Fibroblast of peridontal ligament (primary cell): ENCODE measurements at regions not wholly inside any gene's neighbourhood (a gene's known extent, or its start where the extent isn't known, plus 50 kb on each side); places are given as distances from the start of the nearest gene placed in this dataset.
"Not testable (repeated sequence)": the region's sequence is repeated elsewhere in the genome, so short reads cannot be mapped to it uniquely, and the experiment has no call there.

Source experiments
- DNase-seq: peaks from one replicate; pipeline ENCODE4 v3.0.0-alpha.2; 2010; ENCODE audit errors: extremely low read depth

DNA sequence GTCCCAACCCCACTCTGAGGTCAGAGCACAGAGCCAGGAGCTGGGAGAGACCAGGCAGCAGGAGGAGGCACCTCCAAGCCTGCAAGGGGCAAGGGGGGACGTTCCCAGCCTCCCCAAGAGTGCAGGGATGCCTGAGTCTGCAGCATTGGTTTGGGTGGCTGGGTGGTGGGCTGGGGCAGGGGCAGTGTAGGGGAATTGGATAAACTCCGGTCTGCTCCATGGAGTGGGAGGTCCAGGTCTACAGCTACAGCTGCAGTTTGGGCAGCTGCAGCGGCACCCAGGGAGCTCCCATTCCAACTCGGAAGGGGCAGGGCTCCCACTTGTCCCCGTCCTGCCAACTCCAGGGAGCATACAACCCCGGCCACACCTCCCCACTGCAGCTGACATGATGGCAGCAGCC, 617.5 kb upstream of the SEMA6D start:
- DNase-seq, result not testable (repeated sequence)

DNA sequence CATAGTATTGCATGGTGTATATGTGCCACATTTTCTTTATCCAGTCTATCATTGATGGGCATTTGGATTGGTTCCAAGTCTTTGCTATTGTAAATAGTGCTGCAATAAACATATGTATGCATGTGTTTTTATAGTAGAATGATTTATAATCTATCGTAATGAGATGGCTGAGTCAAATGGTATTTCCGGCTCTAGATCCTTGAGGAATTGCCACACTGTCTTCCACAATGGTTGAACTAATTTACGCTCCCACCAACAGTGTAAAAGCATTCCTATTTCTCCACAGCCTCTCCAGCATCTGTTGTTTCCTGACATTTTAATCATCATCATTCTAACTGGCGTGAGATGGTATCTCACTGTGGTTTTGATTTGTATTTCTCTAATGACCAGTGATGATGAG, 608.5 kb upstream of the SEMA6D start:
- DNase-seq, result not testable (repeated sequence)

DNA sequence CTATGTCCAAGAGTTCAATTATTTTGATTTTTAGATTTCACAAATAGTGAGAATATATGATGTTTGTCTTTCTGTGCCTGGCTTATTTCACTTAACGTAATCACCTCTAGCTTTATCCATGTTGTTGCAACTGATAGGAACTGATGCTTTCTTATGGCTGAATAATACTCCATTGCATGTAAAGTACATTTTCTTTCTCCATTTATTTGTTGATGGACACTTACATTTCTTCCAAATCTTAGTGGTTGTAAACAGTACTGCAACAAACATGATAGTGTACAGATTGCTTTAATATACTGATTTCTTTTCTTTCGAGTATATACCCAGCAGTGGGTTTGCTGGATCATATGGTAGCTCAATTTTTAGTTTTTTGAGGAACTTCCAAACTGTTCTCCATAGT, 600.6 kb upstream of the SEMA6D start:
- no peak for DNase-seq

- DNase-seq, result no peak
These were observed 598.0 kb upstream of the SEMA6D start for GRCh38 chr15:47119349-47119748.

GRCh38 chr15:47124430-47125102, 592.7 kb upstream of the SEMA6D start:
- no peak for DNase-seq

GRCh38 chr15:47129033-47129432, 588.3 kb upstream of the SEMA6D start:
- no peak for DNase-seq

DNA sequence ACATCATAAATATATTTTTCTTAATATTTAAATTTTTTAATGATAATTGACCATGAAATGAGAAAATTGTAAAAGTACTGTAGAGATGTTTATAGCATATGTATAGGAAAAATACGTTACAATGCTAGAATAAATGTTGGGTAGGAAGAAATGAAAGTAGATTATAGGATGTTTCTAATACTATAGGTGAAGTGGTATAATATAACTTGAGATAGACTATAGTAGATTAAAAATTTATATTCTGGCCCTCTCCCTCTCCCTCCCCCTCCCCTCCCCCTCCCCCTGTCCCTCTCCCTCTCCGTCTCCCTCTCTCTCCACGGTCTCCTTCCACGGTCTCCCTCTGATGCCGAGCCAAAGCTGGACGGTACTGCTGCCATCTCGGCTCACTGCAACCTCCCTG, 585.9 kb upstream of the SEMA6D start:
- DNase-seq, result not testable (repeated sequence)

DNA sequence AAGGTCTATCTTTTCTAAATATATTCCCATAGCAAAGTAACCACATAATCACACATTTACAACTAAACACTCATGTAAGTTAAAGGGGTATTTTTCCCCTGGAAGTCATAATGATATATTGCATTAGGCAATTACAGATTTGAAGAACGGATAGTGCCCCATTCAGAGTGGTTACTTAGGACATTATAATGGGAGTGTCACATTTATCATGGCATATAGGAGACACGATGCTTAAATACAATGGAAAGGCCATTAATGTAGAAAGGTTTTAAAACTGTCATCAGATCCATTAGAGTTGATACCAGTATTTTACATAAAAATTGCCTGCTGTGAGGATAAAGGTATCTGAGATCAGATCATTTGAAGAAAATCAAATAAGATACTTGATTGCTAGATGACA, 582.0 kb upstream of the SEMA6D start:
- DNase-seq, result no peak

DNA sequence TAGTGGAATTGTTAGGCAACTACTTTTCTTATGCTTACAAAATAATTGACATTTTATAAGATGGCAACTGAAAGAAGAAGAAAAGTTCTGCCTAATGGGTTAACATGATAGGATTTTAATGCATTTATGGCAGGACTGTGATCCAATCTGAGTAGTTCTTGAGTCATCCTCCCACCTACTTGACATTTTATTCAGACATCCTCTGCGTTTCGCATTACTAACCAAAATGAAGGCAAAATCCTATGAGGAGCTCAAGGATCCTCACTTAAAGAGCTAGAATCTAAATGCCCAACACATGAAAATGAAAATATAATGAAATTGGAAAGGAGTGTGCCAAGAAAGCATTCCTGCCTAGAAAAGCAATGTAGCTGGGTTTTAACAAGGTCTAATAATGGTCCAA, 581.1 kb upstream of the SEMA6D start:
- no peak for DNase-seq

- peak; percentile 5 for DNase-seq
These were observed 577.3 kb upstream of the SEMA6D start for GRCh38 chr15:47139965-47140364.

DNA sequence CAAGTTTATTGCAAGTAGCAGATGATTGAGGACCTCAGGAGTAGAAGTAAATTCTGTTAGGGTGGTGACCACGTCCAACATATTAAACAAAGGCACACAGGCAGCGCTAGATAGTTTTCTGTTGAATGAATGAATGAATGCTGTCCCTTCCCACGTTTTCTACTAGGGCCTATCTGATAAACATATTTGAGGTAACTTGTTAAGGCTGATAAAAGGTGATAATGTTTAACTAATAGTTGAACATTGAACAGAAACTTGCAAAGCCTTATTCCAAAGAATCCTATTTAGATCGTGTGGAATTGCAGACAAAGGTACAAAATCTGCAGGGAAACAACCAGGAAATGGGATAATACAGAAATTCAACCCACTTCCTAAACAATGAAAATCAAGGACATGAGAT, 559.5 kb upstream of the SEMA6D start:
- no peak for DNase-seq

DNA sequence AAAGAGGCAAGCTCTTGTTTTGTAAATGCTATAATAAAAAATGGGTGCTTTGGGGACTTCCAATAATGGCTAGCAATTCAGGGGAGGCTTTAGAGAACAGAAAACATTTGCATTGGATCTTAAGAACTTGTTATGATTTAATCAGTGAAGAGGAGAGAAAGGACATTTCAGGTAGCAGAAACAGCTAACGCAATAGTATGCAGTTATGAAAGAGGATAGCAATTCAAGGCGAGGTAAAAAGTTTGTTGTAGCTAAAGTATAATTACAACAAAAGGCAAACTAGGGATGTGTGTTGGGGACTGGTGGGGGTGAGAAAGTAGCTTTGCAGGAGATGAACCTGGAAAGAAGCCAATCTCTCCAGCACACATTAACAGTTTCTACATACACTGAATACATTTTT, 558.7 kb upstream of the SEMA6D start:
- DNase-seq, result no peak

DNA sequence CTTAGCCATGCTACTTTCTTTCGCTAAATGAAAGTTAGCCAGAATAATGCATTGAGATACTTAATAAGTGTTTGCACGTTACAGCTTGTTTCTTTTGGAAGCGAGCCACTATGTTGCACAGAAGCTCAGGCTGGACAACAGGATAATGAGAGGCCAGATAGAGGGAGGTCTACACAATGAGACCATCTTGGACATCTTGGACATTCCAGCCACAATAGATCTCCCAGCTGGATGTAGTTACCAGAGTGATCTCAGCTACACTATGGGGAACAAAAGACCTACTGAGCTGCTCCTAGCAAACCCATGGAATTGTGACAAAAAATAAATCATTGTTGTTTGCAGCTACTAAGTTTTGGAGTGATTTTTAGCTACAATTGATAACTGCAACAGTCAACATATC, 540.1 kb upstream of the SEMA6D start:
- no peak for DNase-seq

GRCh38 chr15:47179988-47180387, 537.3 kb upstream of the SEMA6D start:
- DNase-seq, result no peak

GRCh38 chr15:47182818-47183217, 534.5 kb upstream of the SEMA6D start:
- DNase-seq, result no peak

- DNase-seq, result peak; percentile 12
These were observed 533.0 kb upstream of the SEMA6D start for GRCh38 chr15:47184003-47184907.

DNA sequence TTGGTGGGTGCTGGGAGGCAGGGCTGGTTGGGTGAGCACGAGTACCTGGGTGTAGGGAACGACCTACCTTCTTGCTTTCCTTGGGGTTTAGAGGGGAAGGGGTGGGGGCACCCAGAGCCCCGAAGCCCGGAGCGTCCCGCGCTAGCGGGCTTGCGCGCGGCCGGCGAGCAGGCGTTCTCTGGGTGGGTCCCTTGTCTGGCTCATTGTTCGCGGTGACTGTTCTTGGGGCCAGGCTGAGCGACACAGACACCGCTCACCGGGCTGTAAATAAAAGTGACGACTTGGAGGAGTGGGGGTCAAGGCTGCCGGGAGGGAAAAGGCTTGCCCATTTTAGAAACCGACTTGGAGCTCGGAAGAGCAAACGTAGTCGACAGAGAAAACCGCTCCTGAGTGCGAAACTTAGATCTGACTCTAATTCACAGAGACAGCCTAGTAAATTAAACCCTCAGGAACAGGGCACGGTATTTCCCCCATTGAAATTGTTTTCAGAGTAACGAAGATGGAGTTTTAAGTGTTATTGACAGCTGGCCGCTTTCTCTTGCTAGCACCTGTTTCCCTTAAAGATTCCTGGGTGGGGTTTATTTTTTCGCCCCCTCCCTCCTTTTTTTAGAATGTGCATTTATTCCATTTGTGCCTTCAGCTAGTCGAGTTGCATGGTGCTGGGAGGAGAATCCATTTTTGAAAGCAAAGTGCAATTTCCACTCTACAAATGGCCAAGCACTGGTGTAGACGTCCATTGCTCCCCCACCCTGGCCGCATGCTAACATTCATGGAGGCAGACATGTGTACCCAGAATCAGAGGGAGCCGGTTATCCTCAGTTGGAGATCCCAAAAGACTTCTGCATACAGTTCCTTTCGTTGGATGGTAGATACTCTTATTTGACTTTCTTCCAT, 532.1 kb upstream of the SEMA6D start:
- DNase-seq, result peak; percentile 6

- DNase-seq, result no peak
These were observed 531.2 kb upstream of the SEMA6D start for GRCh38 chr15:47186075-47186474.

- no peak for DNase-seq
These were observed 528.4 kb upstream of the SEMA6D start for GRCh38 chr15:47188758-47189507.

- DNase-seq, result peak; percentile 72
These were observed 522.6 kb upstream of the SEMA6D start for GRCh38 chr15:47194718-47195117.

DNA sequence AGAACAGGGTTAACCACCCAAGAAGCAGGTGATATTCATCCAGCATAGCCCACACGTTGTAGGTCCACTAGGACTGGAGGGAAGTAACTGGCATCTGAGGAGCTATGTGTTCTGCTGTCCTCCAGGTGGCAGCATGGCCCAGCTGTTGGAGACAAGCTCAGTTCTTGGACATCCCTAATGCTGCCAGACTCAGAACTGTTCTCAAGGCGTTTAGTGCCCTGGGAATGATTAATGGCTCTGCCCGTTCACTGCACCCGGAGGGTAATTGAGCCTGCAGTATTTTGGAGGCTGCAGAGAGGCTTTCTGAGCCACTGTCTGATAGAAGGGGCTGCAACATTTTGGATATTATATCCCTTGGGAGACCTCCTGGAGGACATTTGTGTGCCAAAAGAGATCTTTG, 521.3 kb upstream of the SEMA6D start:
- DNase-seq, result peak; percentile 92
